ENCODE measurements at regions not wholly inside any gene's neighbourhood (a gene's known extent, or its start where the extent isn't known, plus 50 kb on each side); places are given as distances from the start of the nearest gene placed in this dataset.

DNA sequence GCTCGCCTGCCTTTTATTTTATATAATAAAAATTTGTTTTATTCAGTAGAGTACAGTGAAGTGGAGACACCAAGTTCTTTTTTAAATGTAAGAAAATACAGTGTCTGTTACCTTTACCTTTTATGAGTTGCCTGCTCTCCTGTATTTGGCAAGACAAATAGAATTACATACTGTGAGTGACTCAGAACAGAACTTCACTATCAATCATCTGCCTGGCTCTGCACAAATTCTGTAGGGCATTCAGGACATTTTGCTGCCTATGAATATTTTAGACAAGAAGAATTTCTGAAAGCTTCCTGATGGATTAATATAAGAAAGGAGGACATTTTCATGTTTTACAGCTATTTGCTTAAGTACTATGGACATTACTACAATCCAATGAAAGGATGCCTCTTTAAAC is 135.4 kb upstream of the PHF14 start:
- intact Hi-C loops (cut with micrococcal nuclease) (no loop called here), dilution Hi-C loops (cut with HindIII; ENCODE audit: low sequenced_read_pairs, unreplicated experiment) (no loop called here), in situ Hi-C loops (cut with MboI; ENCODE audit: low sequenced_read_pairs) (no loop called here)
- H3K9ac ChIP-seq (ENCODE audit: low read depth, low read length): no peak overlapping the region
- TF ChIP-seq MAFK (IDR thresholded peaks at IDR 0.05; ENCODE audit: low read depth, low read length): no peak
- no peak for TF ChIP-seq RFX5 (IDR thresholded peaks at IDR 0.05; ENCODE audit: low read depth, low read length)
- no peak for TF ChIP-seq CHD1 (IDR thresholded peaks at IDR 0.05; ENCODE audit: low read depth, low read length)
- H2BK20ac ChIP-seq (ENCODE audit: low read depth, low read length): no peak overlapping the region
- H3K9me3 ChIP-seq (ENCODE audit: control insufficient read depth, insufficient read depth, low read length): peaks cover 6% of the 10 kb centered on the region; the same call in 1 of the 2 replicates
- H3K27ac ChIP-seq (ENCODE audit: insufficient read depth, low read length): no peak overlapping the region
- no peak overlapping the region for H3K4me2 ChIP-seq (ENCODE audit: low read depth, low read length)
- CTCF ChIA-PET: no interaction called here
- H3K23ac ChIP-seq (ENCODE audit: low read depth, low read length): no peak overlapping the region
- H3K56ac ChIP-seq (ENCODE audit: extremely low read depth, insufficient read depth, low read length): no peak overlapping the region
- no peak overlapping the region for H3K4ac ChIP-seq (ENCODE audit: low read depth, low read length)
- no peak overlapping the region for H3K14ac ChIP-seq (replicated peaks; ENCODE audit: low read depth, low read length)
- H4K8ac ChIP-seq (ENCODE audit: low read depth in 2 of 2, low read length in 2 of 2): no peak overlapping the region
- no TSS peak for BruUV-seq (replicated peaks)
- no peaks in the 10 kb centered on the region for H3K27me3 ChIP-seq (ENCODE audit: control insufficient read depth, insufficient read depth, low read length)
- H4K5ac ChIP-seq (ENCODE audit: low read depth, low read length): no peak overlapping the region
- no peak overlapping the region for H4K91ac ChIP-seq (ENCODE audit: insufficient read depth, low read depth, low read length)
- no CpG with 5 or more reads among the region's 1 CpG for WGBS, 2 experiments (ENCODE audit: extremely low coverage in 2 of 2, insufficient read length in 1 of 2)
- no peak overlapping the region for H2BK5ac ChIP-seq (ENCODE audit: low read depth, low read length, poor library complexity, severe bottlenecking)
- ATAC-seq (ENCODE audit: low read depth) (no peak), DNase-seq (no peak)
- no peaks in the 10 kb centered on the region for H3K79me1 ChIP-seq (ENCODE audit: low read depth in 1 of 2, low read length in 2 of 2)
- H2AK5ac ChIP-seq (ENCODE audit: low read depth, low read length): no peak overlapping the region
- no peak overlapping the region for H2AK9ac ChIP-seq (replicated peaks; ENCODE audit: low read depth, low read length, poor library complexity)
- no peak overlapping the region for H3K4me3 ChIP-seq (ENCODE audit: insufficient read depth, low read depth, low read length)
- no peak overlapping the region for H2AFZ ChIP-seq (replicated peaks; ENCODE audit: low read length, poor library complexity)
- H2BK15ac ChIP-seq (ENCODE audit: low read depth, low read length): no peak overlapping the region
- H4K20me1 ChIP-seq (ENCODE audit: insufficient read depth, low read length): no peaks in the 10 kb centered on the region
- H3K4me1 ChIP-seq (ENCODE audit: control insufficient read depth, insufficient read depth, low read length): no peaks in the 10 kb centered on the region
- no peaks in the 10 kb centered on the region for H3K9me1 ChIP-seq (ENCODE audit: insufficient read depth, low read length)
- POLR2A ChIA-PET (ENCODE audit: unreplicated experiment): no interaction called here
- no peak overlapping the region for H3K18ac ChIP-seq (ENCODE audit: low read depth, low read length)
- no peaks in the 10 kb centered on the region for H3K36me3 ChIP-seq (ENCODE audit: control insufficient read depth, insufficient read depth, low read length)
- no peak overlapping the region for H2BK120ac ChIP-seq (ENCODE audit: low read depth, low read length)

Data from IMR-90 (cell line).